Astrocyte of the cerebellum (primary cell): ENCODE measurements at regions not wholly inside any gene's neighbourhood (a gene's known extent, or its start where the extent isn't known, plus 50 kb on each side); places are given as distances from the start of the nearest gene placed in this dataset.

ENCODE experiments used
- DNase-seq: peaks from one replicate; pipeline ENCODE4 v3.0.0-alpha.2; 2011; ENCODE audit warnings: low read depth
- H3K4me3 ChIP-seq: 2 replicates; pipeline ENCODE4 v1.5.1; 2011; ENCODE audit warnings: mild to moderate bottlenecking, low read depth, low read length, moderate library complexity
- CTCF ChIP-seq: IDR thresholded peaks from 2 replicates; pipeline ENCODE4 v1.5.1; 2012; ENCODE audit warnings: low read length, low read depth, moderate library complexity, mild to moderate bottlenecking; ENCODE audit errors: missing control alignments
- in situ Hi-C: cut with HindIII; loops from 2 replicates; pipeline ENCODE4 v1.10.0; 2017; ENCODE audit warnings: low sequenced_read_pairs

- in situ Hi-C loops = no loop called here
- H3K4me3 ChIP-seq = no peak overlapping the region
- no peak for DNase-seq
- no peak for TF ChIP-seq CTCF
Observed at GRCh38 chr9:3672399-3672798, 146.6 kb upstream of the RFX3 start.

GRCh38 chr9:3664044-3664443, 138.2 kb upstream of the RFX3 start:
- H3K4me3 ChIP-seq = no peak overlapping the region
- no peak for DNase-seq
- TF ChIP-seq CTCF = no peak
- in situ Hi-C loops = no loop called here

GRCh38 chr9:3662671-3663070, 136.9 kb upstream of the RFX3 start:
- TF ChIP-seq CTCF = no peak
- in situ Hi-C loops = no loop called here
- H3K4me3 ChIP-seq = no peak overlapping the region
- peak; percentile 9 for DNase-seq

- TF ChIP-seq CTCF = no peak
- no peak overlapping the region for H3K4me3 ChIP-seq
- in situ Hi-C loops = no loop called here
- no peak for DNase-seq
Observed at GRCh38 chr9:3660936-3661335, 135.1 kb upstream of the RFX3 start.

GRCh38 chr9:3659647-3660046, 133.8 kb upstream of the RFX3 start:
- DNase-seq = no peak
- in situ Hi-C loops = no loop called here
- no peak for TF ChIP-seq CTCF
- no peak overlapping the region for H3K4me3 ChIP-seq

GRCh38 chr9:3658964-3659363, 133.2 kb upstream of the RFX3 start:
- H3K4me3 ChIP-seq = no peak overlapping the region
- DNase-seq = no peak
- TF ChIP-seq CTCF = no peak
- in situ Hi-C loops = no loop called here

GRCh38 chr9:3656224-3656623, 130.4 kb upstream of the RFX3 start:
- DNase-seq = no peak
- no peak for TF ChIP-seq CTCF
- in situ Hi-C loops = no loop called here
- H3K4me3 ChIP-seq = no peak overlapping the region
